HUES6 (cell line): ENCODE measurements at regions not wholly inside any gene's neighbourhood (a gene's known extent, or its start where the extent isn't known, plus 50 kb on each side); places are given as distances from the start of the nearest gene placed in this dataset.

Source experiments
- H3K27ac ChIP-seq: 2 replicates; pipeline ENCODE4 v1.7.0; 2013; ENCODE audit warnings: low read depth, mild to moderate bottlenecking, low read length, inconsistent platforms
- H3K27me3 ChIP-seq: 2 replicates; pipeline ENCODE4 v1.6.1; 2013; ENCODE audit warnings: low read length; ENCODE audit not compliant: control insufficient read depth, insufficient read depth
- H3K36me3 ChIP-seq: 2 replicates; pipeline ENCODE4 v1.6.1; 2013; ENCODE audit warnings: low read length; ENCODE audit not compliant: control insufficient read depth, insufficient read depth
- H3K4me1 ChIP-seq: 2 replicates; pipeline ENCODE4 v1.6.1; 2013; ENCODE audit warnings: low read length; ENCODE audit not compliant: control insufficient read depth, insufficient read depth
- H3K4me3 ChIP-seq: 2 replicates; pipeline ENCODE4 v1.5.1; 2013; ENCODE audit warnings: low read depth, low read length
- H3K9ac ChIP-seq: one replicate; pipeline ENCODE4 v1.6.1; 2013; ENCODE audit warnings: mild to moderate bottlenecking, low read length
- H3K9me3 ChIP-seq: 2 replicates; pipeline ENCODE4 v1.6.1; 2013; ENCODE audit warnings: low read depth, low read length; ENCODE audit not compliant: control insufficient read depth, insufficient read depth

DNA sequence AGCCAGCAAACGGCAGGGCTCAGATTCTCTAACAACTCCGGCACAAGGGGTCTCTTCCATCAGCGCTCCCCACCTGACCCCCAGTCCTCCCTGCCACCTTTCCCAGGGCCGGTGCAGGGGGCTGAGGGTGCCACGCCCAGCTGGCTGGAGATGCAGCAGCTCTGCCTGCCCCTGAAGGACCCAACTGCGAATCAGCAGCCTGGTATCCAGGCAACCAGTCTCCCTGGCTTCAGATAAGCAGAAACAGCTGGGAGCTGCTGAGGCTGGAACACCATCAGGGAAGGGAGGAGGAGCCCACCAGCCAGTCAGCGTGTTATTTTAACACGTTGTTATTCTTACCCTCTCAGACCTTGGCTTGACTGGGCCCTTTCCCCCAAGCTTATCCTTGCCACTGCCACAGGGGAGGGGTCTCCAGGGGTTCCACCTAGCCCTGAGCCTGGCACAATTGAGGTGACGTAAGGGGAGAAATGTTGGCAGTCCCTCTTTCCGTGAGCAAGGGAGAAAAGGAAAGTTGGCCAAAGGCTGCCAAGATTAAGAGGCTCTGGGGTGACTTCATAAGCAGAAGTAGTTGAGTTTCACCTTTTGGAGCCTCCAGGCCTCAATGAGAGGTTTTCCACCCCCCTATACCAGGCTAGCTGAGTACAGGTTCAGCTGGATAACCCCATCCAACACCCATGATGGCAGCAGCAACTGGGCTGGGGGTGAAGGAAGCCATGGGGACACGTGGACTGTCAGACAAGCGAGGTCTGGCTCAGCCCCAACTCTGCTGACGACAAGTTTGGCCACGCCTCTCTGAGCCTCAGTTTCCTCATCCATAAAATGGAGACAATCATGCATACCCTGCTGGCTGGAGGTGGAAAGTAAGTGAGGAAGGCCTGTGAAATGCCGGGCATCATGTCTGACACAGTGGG lies 91.1 kb downstream of the IRF2BPL start:
- Histone ChIP-seq H3K4me3 (no peak overlapping the region), H3K9ac (no peak overlapping the region), H3K27ac (no peak overlapping the region), H3K27me3 (no peaks in the 10 kb centered on the region), H3K4me1 (peaks cover 41% of the 10 kb centered on the region), H3K36me3 (no peaks in the 10 kb centered on the region), H3K9me3 (no peaks in the 10 kb centered on the region)

DNA sequence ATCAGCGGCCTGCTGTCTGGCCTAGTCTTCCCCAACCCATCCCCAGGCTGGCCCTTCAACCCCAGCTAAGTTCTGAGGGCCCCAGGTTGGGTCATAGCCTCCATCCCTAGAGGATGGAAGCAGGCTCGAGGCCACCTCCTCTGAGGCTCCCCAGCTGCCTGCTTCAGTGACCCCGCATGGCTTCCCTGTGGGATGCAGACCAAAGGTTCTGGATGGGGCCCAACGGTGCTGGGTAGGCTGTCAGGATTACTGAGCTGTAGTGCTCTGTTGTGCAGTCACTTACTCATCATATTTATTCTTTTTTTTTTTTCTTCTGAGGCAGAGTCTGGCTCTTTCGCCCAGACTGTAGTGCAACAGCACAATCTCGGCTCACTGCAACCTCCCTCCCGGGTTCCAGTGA lies 92.0 kb downstream of the IRF2BPL start:
- H3K9ac ChIP-seq: no peak overlapping the region

DNA sequence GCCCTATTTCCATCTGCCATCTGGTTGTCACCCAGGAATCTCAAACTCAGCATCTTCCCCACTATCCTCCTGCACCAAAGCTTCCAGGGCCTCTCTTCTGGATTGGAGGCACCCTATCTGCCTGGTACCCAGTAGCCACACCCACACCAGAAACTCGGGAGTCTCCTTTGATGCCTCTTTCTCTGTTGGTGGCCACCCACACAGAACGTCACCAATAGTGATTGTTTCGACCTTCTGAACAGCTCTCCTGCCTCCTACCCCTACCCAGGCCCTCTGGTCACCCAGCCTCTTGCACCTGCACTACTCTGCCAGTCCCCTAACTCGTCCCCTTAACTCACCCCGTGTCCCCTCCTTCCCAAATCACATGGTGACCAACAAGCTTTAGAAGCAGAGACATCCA lies 95.0 kb downstream of the IRF2BPL start:
- Histone ChIP-seq H3K9me3 (no peaks in the 10 kb centered on the region), H3K36me3 (no peaks in the 10 kb centered on the region), H3K27ac (no peak overlapping the region), H3K9ac (no peak overlapping the region), H3K4me1 (peaks cover 38% of the 10 kb centered on the region), H3K4me3 (no peak overlapping the region), H3K27me3 (no peaks in the 10 kb centered on the region)

More for the DNA sequence above, 92.0 kb downstream of the IRF2BPL start:
- no peaks in the 10 kb centered on the region for H3K9me3 ChIP-seq
- H3K36me3 ChIP-seq: no peaks in the 10 kb centered on the region
- H3K4me1 ChIP-seq: peaks cover 37% of the 10 kb centered on the region
- H3K27me3 ChIP-seq: no peaks in the 10 kb centered on the region
- no peak overlapping the region for H3K4me3 ChIP-seq
- no peak overlapping the region for H3K27ac ChIP-seq

DNA sequence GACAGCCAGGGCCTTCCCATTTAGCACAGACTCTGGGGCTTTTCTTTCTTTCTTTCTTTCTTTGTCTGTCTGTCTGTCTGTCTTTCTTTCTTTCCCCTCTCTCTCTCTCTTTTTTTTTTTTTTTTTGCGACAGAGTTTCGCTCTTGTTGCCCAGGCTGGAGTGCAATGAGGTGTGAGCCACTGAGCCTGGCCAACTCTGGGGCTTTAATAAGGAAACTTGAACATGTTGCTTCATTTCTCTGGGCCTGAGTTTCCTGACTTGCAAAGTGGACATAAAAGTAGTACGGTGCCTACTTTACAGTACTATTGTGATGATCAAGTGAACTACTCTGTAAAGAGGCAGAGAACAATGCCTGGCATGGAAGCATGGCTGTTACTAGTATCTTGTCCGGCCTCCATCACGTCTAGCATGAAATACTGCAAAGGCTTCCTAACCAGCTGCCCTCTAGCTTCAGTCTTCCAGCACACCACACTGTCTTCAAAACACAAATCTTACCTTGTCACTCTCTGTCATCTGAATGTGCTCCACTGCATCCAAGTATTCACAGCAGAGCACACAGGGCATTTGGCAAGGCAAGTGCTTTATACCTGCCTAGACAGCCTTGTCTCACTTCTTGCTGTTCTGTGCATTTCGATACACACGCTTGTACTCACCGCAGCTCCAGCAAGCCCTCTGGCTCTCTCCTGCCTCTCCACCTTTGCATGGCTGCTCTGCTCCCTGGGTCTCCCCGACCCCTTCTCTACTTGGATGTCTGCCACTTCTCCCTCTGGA lies 96.7 kb downstream of the IRF2BPL start:
- H3K4me3 ChIP-seq: no peak overlapping the region
- no peaks in the 10 kb centered on the region for H3K9me3 ChIP-seq
- H3K4me1 ChIP-seq: peaks cover 42% of the 10 kb centered on the region
- no peak overlapping the region for H3K9ac ChIP-seq
- no peaks in the 10 kb centered on the region for H3K27me3 ChIP-seq
- H3K27ac ChIP-seq: no peak overlapping the region
- no peaks in the 10 kb centered on the region for H3K36me3 ChIP-seq

DNA sequence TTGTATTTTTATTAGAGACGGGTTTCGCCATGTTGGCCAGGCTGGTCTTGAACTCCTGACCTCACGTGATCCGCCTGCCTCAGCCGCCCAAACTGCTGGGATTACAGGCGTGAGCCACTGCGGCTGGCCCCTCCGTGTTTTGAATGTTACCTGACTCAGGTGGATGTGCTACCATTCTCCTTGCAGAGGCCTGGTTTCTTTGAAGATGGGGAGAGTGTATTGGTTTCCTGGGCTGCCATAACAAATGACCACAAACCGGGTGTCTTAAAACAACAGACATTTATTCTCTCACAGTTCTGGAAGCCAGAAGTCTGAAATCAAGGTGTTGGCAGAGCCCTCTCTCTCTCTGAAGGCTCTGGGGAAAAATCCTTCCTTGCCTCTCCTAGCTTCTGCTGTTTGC lies 98.0 kb downstream of the IRF2BPL start:
- no peaks in the 10 kb centered on the region for H3K36me3 ChIP-seq
- H3K4me3 ChIP-seq: no peak overlapping the region
- H3K27me3 ChIP-seq: no peaks in the 10 kb centered on the region
- peaks cover 45% of the 10 kb centered on the region for H3K4me1 ChIP-seq
- no peak overlapping the region for H3K27ac ChIP-seq
- no peak overlapping the region for H3K9ac ChIP-seq
- H3K9me3 ChIP-seq: no peaks in the 10 kb centered on the region

DNA sequence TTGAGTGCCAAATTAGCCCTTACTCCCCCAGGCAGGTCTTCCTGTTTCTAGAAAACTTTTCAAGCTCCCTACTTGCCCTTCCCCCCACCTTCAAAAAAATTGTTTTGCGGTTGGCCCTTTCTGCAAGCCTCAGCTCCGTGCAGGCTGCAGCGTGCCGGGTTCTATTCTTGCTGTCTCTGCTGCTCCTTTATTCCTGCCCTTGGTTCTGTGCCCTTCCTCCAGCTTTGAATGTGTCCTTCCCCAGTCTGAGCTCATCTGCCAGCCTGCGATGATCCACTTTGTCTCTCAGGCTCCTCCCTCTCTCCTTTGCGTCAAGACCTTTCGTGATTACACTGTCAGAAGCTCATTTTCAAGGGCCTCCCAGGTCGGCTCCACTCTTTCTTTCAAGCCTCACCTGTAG lies 98.6 kb downstream of the IRF2BPL start:
- Histone ChIP-seq H3K27ac (no peak overlapping the region), H3K4me1 (peaks cover 45% of the 10 kb centered on the region), H3K9ac (no peak overlapping the region)

DNA sequence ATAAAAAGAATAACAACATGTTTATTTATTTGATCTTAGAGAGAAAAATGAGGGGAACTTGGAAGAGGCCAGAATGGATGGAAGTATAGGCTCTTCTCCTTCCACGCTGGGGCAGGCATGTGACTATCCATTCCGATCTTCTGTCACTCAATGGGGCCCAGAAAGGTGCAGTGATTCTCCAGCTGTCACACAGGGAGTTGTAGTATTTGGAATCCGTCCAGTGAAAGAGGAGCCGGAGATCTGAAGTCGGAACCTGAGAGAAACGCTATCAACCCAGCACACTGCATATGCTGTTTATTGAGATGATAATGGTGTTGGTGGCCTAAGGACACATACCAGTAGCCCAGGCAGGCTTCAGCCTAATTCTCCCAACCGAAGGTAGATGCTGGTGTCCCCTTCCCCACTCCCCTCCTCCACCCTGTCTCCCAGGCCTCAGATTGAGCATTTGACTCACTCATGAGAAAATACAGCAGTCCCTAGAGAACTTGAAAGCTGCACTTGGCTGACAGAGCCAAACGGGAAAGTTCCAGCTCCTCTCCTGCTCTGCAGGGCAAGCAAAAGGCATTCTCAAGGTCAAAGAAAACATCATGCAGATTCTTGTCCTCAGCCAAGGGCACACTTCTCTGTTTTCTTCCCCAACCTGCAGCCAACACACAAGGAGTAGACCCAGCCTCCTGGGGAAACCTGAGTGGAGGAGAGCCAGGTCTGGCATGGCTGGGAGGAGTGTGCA lies 100.4 kb downstream of the IRF2BPL start:
- Histone ChIP-seq H3K9me3 (no peaks in the 10 kb centered on the region), H3K27ac (no peak overlapping the region), H3K9ac (no peak overlapping the region), H3K27me3 (no peaks in the 10 kb centered on the region), H3K36me3 (no peaks in the 10 kb centered on the region), H3K4me1 (peaks cover 61% of the 10 kb centered on the region), H3K4me3 (no peak overlapping the region)

More for the DNA sequence above, 98.6 kb downstream of the IRF2BPL start:
- no peaks in the 10 kb centered on the region for H3K36me3 ChIP-seq
- H3K4me3 ChIP-seq: no peak overlapping the region
- no peaks in the 10 kb centered on the region for H3K9me3 ChIP-seq
- H3K27me3 ChIP-seq: no peaks in the 10 kb centered on the region

DNA sequence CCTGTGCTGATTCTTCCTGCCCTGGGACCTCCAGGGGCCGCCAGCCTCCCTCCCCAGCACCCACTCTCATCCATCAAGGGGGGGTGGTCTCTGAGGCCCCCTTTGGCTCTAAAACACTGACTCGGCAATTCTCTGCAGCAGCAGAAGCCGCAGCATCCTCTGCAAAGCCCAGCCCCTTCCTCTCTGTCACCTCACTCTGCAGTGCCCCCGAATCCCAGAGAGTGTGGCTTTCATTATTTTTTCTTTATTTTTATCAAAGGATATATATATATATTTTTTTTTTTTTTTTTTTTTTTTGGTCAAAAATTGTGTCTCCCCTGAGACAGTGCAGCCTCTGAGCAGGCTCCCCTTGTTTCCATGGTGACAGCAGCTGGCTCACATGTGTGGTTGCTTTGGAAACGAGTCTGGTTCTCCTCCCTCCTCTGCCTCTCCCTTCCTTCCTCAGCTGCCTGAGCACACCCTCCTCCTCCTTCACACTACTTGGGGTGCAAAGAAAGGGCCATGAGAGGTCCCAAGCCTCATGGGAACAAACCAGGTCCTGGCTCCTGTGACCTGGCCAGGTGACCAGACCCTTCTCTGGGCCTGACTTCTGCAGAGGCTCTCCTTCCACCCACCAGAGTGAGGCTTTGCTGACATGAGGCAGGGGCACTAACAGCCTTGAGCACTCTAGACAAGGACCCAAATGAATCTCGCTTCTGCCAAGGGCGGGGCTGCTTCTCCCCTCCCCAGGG lies 100.5 kb downstream of the LRRC74A start:
- H3K9ac ChIP-seq: no peak overlapping the region
- no peaks in the 10 kb centered on the region for H3K27me3 ChIP-seq
- no peak overlapping the region for H3K4me3 ChIP-seq
- H3K9me3 ChIP-seq: no peaks in the 10 kb centered on the region
- peaks cover 60% of the 10 kb centered on the region for H3K4me1 ChIP-seq
- no peak overlapping the region for H3K27ac ChIP-seq
- no peaks in the 10 kb centered on the region for H3K36me3 ChIP-seq

DNA sequence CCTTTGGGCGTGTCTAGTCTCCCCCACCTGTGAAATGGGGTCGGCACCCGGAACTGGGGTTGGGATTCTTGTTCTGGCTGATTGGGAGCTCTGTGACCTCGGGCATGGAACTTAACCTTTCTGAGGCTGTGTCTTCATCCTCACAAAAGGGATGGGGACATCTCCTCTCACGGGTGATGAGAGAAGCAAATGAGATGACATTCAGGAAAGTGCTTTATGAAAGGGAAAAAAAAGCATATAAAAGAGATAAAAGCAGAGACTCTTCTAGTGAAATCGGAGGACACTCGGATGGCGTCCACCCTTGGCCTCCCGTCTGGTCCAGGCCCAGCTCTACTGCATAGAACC lies 98.9 kb downstream of the LRRC74A start:
- H3K9me3 ChIP-seq: no peaks in the 10 kb centered on the region
- peaks cover 74% of the 10 kb centered on the region for H3K4me1 ChIP-seq
- H3K27ac ChIP-seq: peak overlapping the region; percentile 76; the same call in 1 of the 2 replicates
- H3K4me3 ChIP-seq: no peak overlapping the region
- peak overlapping the region; percentile 24 for H3K9ac ChIP-seq
- no peaks in the 10 kb centered on the region for H3K36me3 ChIP-seq
- no peaks in the 10 kb centered on the region for H3K27me3 ChIP-seq

DNA sequence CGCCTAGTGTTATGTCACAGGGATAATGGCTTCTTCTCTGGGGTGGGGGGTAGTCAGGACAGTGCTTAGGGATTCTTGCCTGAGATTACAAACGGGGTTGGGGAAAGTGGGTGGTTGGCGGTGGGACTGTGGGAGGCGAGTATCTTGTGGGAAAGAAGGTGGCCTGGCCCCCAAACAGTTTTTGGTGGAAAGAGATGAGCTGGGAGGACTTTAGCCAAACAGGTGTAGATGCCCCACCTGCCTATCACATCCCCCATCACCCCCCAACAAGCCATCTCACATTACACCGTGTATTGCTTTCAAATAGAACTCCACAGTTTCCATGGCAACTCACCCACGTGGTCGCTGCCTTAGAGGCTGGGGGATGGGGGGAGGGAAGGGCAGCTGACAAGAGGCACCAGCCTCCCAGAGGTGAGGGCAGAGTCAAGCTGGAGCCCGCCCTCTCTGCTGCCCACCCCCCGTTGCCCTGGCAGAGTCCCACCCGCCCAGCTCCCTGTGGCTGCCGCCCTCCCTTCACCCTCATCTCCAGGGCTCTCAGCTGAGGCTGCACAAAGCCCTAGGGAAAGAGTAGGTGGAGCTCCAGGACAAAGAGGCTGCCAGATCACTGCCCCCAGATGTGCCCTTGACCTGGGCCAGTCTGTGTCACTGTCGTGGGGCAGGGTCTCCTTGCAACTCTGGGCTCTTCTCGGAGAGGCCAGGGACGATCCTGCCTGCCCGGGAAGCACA lies 98.3 kb downstream of the LRRC74A start:
- peak overlapping the region; percentile 27 for H3K9ac ChIP-seq
- peak overlapping the region; percentile 76 for H3K27ac ChIP-seq
- no peaks in the 10 kb centered on the region for H3K36me3 ChIP-seq
- H3K4me3 ChIP-seq: peak overlapping the region; percentile 23
- H3K9me3 ChIP-seq: no peaks in the 10 kb centered on the region
- H3K4me1 ChIP-seq: peaks cover 73% of the 10 kb centered on the region
- H3K27me3 ChIP-seq: no peaks in the 10 kb centered on the region
